ENCODE measurements at regions not wholly inside any gene's neighbourhood (a gene's known extent, or its start where the extent isn't known, plus 50 kb on each side); places are given as distances from the start of the nearest gene placed in this dataset.
"Not testable (repeated sequence)": the region's sequence is repeated elsewhere in the genome, so short reads cannot be mapped to it uniquely, and the experiment has no call there.

- not testable (repeated sequence) for TF ChIP-seq CTCF (IDR thresholded peaks at IDR 0.05; ENCODE audit: poor library complexity); EZH2 (IDR thresholded peaks at IDR 0.05; ENCODE audit: borderline replicate concordance)
Measured at GRCh38 chr2:63739180-63739579, 102.5 kb upstream of the UGP2 start.

Measured in hepatocyte (in vitro differentiated cells).